GM19025 (cell line): ENCODE measurements at regions not wholly inside any gene's neighbourhood (a gene's known extent, or its start where the extent isn't known, plus 50 kb on each side); places are given as distances from the start of the nearest gene placed in this dataset.

Experiments
- ATAC-seq: cut with Tn5 transposase; IDR thresholded peaks from one replicate; pipeline ENCODE4 v1.9.1; 2021; ENCODE audit warnings: mild to moderate bottlenecking, low read depth, moderate library complexity; ENCODE audit not compliant: unreplicated experiment

DNA sequence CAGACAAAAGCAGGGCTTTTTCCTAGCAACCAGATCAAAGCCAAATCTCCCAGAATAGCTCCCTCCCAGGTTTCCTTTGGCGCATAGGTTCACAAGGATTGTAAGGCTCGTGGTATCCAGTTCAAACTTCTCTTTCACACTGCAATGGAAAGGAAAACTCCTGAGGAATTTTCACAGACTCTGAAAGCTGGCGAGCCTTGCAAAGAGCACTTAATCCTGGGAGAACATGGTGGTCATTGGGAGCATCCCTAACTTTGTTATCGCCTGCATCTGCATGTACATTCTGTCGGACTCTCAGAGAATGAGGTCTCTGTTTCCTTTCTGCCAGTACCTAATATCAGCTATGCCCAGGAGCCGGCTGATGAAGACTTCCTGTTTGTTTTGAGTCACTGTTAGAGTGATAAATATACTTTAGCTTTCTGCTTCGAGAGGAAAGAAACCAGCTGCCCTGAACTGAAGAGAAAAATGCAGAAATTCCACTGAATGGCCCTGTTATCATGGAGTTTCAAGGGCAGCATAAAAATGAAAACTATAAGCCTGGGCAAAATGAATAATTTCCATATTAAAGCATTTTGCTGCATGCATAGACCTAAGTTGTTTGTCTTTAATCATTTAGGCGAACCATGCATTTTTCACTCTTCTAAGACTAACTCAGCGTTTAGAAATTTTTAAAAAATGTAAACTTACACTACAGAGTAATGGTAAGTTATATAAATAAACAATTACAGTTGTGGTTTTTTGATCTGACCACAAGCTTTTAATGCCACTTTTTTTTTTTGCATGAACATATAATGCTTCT is 76.4 kb upstream of the ZEB2 start:
- peak; percentile 87 for ATAC-seq

DNA sequence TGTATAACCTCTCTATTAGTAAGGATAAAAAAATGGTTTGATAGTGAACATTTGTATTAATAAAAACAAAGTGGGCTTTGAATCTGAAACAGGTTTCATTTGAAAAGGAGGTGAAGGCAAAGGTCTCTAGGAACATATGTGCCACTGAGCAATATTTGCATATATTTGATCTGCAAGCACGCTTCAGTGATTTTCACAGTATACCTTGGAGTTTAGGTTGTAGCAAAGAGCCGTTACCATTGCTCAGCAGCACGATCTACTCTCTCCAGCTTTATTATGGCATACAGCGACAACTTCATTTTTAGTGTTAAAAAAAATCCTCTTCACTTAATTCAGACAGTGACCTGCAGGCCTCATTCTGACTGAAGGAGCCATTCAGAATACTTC is 75.8 kb upstream of the ZEB2 start:
- ATAC-seq = peak; percentile 25

DNA sequence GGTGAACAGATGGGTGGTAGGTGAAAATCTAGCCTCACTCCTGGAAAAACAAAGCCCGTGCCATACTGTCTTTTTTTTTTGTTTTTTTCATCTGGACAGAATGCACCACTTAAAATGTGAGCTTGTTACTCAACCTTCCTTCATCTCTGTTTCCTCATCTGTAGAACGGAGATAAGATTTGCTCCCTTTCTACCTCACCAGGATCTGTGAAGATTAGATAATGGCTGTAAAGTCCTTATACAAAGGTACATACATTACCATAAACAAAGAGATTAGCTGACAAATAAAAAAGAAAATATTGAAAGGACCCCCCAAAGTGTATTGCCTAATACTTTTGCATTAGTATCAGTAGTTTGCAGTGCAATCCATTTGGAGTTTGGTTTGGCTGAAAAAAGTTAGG is 75.4 kb upstream of the ZEB2 start:
- no peak for ATAC-seq

DNA sequence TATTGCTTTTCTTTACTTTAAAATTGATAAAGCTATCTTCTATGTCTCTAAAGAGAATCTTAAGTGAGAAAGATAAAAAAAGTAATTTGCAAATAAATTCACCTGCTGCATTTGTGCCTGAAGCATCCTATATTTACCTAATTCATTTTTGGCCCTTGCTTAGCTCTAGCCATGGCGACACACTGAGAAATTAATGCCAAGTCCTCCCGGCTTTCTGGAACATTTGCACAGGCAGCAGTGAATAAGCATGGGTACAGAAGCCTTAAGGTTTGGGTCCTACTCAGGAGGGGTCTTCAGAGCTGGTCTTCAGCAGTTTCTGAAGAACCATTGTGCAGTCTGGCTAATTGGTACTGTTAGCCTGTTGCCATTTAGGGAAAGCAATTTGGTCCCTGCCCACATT is 73.9 kb upstream of the ZEB2 start:
- no peak for ATAC-seq

DNA sequence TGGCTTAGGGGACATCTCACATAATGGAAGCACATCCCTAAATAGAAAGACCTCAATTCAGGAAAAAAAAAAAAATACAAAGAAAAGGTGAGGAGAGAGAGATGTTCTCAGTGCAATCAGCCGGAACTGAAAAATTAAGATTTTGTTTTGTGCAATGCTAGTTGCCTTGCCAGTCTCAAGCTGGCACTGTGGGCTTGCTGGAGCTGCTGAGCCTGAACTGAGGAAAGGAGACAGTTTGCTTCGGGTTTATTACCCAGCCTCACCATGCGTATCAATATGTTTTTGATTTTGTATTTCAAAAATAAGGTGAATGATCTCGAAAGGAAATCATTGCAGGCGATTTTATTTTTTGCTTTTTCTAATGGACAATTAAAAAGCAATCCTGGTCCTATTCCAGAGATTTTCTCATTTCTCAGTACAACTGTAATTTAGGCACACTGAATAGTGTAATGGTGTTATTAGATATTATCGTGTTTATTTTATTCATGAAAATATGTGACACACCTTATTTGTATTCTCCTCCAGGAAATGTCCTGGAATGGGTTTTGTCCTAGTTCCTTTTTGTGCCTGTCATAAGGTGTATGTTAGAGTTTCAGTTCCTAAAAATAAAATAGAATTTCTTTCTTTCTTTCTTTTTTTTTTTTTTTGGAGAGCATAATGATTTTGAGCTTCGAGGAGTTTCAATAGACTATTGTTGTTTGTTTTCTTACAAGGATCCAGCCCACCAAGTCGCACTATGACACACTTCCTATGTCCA is 72.8 kb upstream of the ZEB2 start:
- no peak for ATAC-seq

DNA sequence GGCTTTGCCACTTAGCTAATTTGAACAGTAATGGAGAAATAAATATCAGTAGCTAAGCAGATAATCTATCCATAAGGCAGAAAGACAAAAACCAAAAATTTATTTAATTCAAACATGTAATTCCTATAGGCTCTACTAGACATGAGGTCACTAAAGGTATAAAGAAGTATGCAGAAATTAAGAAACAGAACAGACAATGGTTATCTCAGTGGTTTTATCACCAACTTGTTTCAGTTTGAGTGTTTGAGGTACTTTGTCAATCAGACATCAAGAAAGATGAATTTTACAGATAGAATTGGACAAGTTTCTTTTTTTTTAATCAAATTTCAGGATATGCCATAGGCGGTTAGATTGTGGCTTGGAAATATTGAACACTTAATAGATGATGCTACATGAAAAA is 67.4 kb upstream of the ZEB2 start:
- no peak for ATAC-seq

DNA sequence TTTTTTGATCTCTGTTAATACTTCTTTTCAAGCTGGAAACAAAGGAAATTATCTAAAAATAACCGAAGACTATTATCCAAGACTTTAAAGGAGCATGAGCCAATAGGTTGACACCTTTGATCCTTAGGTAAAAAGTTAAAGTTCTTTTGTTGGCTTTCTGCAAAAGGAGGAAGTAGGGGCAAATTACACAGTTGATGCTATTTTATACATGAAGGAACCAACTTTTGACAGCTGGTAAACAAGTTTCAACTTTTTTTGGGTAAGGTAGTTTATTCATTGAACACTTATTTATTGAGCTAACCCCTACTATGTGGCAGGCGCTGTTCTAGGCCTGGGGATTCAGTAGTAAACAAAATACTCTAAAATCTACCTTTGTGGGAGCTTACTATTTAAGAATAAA is 66.6 kb upstream of the ZEB2 start:
- ATAC-seq = no peak

DNA sequence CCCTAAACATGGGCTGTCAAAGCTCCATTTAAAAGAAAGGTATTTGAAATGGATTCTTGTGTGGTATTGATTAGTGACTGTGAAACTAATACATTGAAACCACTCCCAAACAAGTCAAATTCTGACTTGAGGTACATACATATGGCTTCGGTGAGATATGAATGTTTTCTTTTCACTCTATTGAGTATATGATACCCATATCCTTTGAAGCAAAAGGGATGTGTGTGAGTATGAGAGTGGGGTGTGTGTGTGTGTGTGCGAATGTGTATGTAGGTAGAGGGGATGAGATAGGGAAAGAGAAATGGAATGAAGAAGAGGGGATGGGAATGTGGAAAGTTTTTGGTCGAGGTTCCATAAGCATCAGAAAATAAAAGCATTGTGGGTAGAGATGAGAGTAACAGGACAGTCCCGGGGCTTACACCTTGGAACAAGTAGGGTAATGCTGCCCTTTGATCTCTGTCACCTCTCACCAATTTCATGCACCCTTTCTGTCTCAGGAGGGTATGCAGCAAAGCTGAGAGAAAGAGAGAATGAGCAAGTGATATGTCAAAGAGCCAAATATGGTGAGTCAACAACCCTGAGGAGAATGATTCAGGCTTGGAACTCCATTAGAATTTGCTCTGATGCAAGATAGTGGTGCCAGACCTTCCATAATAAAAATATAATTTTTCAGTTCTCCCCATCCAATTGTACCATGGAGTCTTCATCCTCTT is 64.0 kb upstream of the ZEB2 start:
- no peak for ATAC-seq

DNA sequence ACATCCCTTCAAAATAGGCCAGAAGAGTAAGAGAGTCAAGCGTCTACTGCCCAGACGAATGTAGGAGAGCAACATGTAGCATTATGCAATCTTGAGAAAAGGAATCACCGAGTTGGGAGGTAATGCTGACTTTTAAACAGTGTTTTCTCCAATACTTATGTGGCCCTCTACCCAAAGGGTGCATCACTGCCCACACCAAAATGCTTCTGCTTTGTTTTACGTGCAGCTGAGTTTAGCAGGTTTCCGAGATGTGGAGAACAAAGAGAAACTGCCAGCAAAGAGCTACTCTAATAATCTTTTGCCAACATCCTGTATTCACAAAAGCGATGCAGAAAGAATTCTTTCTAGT is 63.4 kb upstream of the ZEB2 start:
- no peak for ATAC-seq

DNA sequence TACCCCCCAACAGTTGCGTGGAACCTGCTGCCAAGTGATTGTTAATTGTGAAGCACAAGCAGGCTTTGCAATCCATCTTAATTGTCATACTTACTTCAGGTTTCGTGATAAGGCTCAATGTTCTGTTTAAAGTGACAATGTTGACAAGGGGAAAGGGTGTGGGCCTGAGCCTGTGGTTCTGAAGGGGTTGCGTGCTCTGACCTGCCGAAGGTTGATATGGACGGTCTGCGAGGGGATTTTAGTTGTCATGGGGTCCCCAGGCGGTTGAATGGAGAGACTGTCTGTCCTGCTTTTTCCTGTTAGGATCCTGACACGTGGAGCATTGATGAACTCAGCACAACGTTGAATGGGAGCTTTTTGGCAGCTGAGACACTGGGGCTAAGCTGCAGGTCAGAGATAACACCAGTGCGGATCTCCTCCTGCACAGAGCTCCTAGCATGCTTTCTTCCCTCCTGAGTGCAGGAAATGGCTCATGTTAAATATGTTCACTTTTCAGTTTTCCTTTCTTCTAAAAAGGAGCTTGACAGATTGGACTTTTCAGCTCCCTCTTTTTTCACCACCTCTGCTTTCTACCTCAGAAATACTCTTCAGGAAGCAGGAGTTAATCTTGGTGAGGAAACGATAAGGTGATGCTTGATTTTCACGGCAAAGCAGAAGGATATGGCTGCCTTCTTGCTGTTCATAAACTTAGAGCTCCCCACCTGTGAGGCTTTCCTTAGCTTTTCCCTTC is 62.9 kb upstream of the ZEB2 start:
- ATAC-seq = no peak

DNA sequence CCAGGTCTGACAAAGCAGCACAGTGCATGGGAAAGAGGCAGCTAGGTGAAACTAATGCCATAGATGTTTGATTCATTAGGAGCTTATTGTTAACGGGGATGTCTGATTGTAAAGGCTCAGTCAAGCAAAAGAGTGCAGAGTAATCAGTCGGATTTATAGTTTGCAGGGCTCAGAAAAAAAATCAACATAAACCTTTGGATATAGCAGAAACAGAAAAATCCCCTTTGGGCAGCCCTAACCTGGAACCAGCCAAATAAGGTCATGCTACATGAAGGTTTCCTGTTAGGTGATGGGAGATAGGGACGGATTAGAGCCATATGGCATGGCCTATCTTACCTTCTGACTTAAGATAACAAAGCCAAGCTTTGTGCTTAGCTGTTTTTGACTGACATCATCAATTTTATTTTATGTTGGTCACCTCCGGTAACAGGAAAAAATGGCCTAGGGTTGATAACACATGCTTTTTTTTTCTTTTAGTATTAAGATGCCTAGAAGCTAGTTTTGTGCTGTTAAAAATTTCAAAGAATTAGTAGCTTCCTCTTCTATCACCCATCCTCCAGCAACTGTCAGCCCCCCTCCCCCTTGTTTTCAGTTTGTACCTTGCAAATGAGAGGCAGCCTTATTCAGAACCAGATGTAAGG is 60.7 kb upstream of the ZEB2 start:
- no peak for ATAC-seq

DNA sequence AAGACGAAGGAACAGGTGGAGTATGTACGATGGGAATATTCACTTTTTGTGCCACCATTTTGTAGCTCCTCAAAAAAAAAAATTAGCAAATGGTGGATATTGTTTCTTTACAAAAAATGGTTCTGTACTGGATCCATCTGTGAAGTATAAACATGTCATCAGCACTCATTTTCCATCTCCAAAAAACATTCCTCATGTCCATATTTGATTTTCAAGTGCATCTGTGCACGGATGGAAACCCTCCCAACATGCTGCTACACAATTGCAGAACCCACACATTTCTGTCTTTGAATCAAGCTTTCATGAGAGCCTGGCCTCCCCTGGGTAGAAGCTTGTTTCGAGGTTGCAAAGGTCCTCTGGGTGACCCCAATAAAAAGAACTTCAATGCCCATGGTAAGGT is 59.6 kb upstream of the ZEB2 start:
- ATAC-seq = no peak

DNA sequence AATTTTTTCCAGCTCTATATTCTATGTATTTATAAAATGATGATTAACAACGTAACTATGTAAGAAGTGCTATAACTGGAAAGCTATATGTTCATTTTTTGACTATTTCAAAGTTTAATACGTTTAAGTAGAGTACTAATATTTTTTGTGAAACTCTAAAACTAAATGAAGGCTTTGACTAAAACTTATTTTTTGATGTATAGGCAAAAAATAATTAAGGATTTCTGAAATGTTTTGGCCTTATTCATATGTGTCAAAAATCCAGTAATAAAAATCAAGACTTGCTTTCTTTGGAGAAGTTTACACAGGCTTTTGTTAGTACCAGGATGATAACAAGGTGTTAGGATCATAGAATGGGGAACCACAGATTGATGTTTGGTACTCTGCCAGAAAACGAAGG is 58.2 kb upstream of the ZEB2 start:
- ATAC-seq = no peak

DNA sequence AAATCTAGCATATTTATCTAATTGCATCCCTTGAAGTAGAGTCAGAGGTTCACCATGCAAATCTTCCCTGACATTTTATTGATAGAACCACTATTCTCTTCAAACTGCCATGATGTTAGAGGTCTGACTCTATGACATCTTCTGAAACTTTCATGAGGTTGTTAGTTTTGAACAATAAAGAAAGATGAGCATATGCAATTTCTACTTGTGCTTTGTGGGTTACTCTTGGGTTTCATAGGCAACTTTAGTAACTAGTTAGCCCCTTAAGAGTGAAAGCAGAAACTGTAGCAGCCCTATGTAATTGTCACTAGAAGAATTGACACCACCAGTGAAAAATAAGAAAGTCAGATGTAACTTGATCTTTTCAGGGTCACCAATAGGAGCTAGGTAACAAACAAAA is 53.1 kb upstream of the ZEB2 start:
- ATAC-seq = peak; percentile 63

DNA sequence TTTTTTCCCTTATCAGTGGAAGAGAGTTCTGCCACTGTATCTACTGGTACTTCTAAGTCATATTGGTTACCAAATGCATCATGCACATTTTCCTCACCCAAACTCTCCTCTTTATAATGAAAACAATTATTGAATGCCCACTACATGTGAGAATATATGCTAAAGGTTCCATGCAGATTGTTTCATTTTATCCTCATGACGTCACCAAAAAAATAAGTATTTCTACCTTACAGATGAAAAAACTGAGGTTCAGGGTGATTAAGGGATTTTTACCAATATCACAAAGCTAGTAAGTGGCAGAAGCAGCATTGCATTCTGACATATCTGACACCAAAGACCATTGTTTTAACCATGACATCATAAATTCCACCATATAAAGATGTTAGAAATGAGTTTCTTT is 51.9 kb upstream of the ZEB2 start:
- no peak for ATAC-seq

DNA sequence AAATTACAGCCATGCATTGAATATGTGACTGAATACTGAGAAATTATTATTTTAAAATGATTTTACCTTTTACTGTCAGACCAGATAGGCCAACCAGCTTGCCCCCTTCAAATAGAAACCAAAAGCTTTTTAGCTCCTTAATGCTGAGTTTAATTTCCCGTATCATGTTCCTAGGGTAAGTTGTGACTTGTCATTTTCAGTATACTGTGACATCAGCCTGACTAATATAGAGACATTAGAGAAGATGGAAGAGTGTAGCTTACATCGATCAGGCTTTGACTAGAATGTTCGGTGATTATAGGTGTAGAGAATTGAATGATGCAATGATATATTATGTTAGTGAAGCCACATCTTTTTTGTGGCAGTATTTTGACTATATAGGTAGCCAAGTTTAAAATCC is 50.6 kb upstream of the ZEB2 start:
- ATAC-seq = no peak
